IPS-15b (cell line): ENCODE measurements at regions not wholly inside any gene's neighbourhood (a gene's known extent, or its start where the extent isn't known, plus 50 kb on each side); places are given as distances from the start of the nearest gene placed in this dataset.

Source experiments
- H3K27me3 ChIP-seq: one replicate; pipeline ENCODE4 v1.6.1; 2013; ENCODE audit warnings: low read length; ENCODE audit not compliant: control insufficient read depth, insufficient read depth
- H3K36me3 ChIP-seq: one replicate; pipeline ENCODE4 v1.6.1; 2013; ENCODE audit warnings: low read length; ENCODE audit not compliant: control insufficient read depth, insufficient read depth
- H3K4me1 ChIP-seq: one replicate; pipeline ENCODE4 v1.6.1; 2013; ENCODE audit warnings: mild to moderate bottlenecking, low read length; ENCODE audit not compliant: control insufficient read depth, insufficient read depth
- H3K4me3 ChIP-seq: one replicate; pipeline ENCODE4 v1.5.1; 2013; ENCODE audit warnings: low read depth, low read length
- H3K9ac ChIP-seq: one replicate; pipeline ENCODE4 v1.6.1; 2013; ENCODE audit warnings: low read depth, mild to moderate bottlenecking, low read length
- H3K9me3 ChIP-seq: one replicate; pipeline ENCODE4 v1.6.1; 2013; ENCODE audit warnings: mild to moderate bottlenecking, low read length; ENCODE audit not compliant: control insufficient read depth, insufficient read depth

DNA sequence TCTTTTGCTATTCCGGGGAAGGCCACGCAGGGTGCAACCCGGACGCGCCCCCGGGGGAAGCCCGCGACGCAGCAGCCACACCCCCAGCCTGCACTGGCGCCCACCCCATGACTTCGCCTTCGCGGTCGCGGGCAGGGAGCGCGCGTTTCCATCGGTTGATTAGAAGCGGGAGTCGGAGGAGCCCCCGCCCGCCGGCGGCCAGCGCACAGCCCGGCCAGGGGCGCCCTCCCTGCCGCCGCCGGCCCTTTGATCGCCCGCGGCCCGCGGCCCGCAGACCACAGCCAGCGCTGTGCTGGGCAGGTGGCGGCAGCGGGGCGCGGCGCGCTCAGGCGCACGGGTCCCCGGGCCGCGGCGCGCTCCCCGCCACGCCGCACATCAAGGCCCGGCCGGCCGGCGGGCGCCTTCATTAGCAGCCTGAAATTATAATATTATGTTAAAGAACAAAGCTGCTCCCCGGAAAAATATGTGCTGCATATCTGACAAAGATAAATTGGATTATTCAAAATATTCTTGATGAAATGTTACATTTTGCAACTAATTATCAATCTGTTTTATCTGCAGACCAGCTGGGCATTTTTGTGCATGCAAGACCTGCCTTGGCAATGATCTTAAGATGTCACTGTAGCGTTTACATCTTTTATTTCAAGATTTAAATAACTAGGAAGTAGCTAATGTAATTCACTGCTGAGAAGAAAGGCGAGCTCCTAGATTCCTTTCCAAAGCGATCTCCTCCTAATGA lies 160.7 kb upstream of the MKI67 start:
- H3K36me3 ChIP-seq: no peaks in the 10 kb centered on the region
- H3K4me1 ChIP-seq: peaks cover 3% of the 10 kb centered on the region
- no peak overlapping the region for H3K9ac ChIP-seq
- no peaks in the 10 kb centered on the region for H3K9me3 ChIP-seq
- peaks cover 44% of the 10 kb centered on the region for H3K27me3 ChIP-seq
- H3K4me3 ChIP-seq: peak overlapping the region; percentile 41

DNA sequence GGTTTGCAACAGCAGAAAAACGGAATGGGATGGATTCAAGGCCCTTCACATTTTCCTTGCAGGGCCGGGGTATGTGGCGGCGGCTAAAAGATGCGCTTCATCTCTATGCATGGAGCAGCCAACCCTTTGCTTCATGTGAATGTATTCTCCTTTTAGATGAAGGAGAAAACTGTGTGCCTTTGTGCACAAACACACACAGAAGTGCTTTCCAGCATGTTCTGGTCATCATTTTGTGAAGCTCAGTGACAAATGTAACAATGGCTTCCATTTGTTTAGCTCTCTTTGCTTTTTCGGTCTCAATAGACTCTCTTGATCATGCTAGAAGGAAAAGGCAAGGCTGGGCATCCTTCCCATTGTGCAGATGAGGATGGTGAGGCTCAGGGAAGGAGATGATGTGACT lies 161.7 kb upstream of the MKI67 start:
- Histone ChIP-seq H3K9me3 (no peaks in the 10 kb centered on the region), H3K36me3 (no peaks in the 10 kb centered on the region), H3K4me1 (peaks cover 3% of the 10 kb centered on the region), H3K27me3 (peaks cover 44% of the 10 kb centered on the region), H3K9ac (no peak overlapping the region), H3K4me3 (no peak overlapping the region)

DNA sequence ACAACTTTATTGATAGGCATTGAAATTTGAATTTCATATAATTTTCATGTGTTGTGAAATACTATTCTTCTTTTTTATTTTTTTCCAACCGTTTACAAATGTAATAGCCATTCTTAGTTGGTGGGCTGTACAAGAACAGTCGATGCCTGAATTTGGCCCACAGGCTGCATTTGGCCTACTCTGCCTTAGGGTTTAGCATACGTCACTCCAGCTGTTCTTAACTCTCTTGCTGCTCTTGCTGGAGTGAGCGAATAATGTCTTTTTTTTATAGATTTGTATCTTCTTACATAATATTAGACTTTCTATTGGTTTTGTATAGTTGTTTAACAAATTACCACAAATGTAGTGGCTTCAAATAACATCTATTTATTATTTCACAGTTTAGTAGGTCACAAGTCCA lies 163.4 kb upstream of the MKI67 start:
- Histone ChIP-seq H3K27me3 (peaks cover 41% of the 10 kb centered on the region), H3K4me3 (no peak overlapping the region), H3K4me1 (peaks cover 3% of the 10 kb centered on the region), H3K9me3 (no peaks in the 10 kb centered on the region), H3K9ac (no peak overlapping the region), H3K36me3 (no peaks in the 10 kb centered on the region)

DNA sequence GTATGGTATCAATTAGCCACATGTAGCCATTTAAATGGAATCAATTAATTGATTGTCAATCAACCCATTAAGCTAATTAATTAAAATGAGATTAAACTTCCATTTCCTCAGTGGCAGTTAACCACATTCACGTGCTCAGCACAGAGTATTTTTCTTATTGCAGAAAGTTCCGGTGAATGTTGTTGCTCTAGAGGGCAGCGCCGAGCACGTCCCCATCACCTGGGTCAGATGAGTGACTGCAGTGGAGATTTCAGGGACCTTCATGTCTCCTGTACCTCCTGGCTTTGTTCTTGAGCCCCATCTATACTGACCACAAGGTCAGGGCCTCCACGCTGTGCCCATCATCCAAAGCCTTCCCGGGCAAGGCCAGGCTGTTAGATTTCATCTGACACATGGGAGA lies 168.8 kb upstream of the MKI67 start:
- H3K9ac ChIP-seq: no peak overlapping the region
- H3K9me3 ChIP-seq: no peaks in the 10 kb centered on the region
- no peaks in the 10 kb centered on the region for H3K4me1 ChIP-seq
- H3K36me3 ChIP-seq: no peaks in the 10 kb centered on the region
- H3K4me3 ChIP-seq: no peak overlapping the region
- H3K27me3 ChIP-seq: no peaks in the 10 kb centered on the region

DNA sequence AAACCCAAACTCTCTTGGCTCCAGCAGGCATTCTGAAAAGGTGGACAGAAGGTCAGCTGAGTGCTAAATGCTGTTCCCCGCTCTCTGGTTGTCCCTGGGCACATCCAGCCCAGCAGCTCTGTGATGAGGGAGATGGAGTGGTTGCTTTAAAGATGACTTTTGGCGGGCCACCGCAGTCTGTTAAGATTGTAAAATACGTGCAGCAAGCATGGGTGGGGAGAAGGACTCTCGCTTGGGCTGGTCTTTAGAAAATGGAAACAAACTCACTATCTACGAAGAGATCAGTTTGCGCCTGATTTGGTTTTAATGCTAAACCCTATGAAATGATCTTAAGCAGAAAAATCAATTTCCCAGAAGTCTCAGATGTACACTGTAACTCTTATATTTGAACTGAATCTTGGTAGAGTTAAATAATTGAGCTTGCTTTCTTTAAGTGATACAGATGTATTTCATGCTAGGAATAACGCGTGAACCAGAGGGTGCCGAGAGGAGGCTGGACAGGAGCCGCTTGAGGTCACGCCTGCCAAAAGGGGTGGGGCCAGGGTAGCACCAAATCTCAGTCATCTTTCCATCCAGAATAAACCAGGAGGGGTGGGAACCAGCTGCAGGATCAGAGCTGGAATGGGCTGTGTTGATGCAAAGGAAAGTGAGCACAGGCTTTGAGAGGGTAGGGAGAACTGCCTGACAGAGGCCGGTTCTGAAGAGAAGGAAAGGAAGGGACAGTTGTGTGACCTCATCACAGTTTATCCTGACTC lies 170.2 kb upstream of the MKI67 start:
- no peak overlapping the region for H3K4me3 ChIP-seq
- H3K9ac ChIP-seq: no peak overlapping the region
- no peaks in the 10 kb centered on the region for H3K9me3 ChIP-seq
- no peaks in the 10 kb centered on the region for H3K36me3 ChIP-seq
- no peaks in the 10 kb centered on the region for H3K4me1 ChIP-seq
- H3K27me3 ChIP-seq: no peaks in the 10 kb centered on the region

DNA sequence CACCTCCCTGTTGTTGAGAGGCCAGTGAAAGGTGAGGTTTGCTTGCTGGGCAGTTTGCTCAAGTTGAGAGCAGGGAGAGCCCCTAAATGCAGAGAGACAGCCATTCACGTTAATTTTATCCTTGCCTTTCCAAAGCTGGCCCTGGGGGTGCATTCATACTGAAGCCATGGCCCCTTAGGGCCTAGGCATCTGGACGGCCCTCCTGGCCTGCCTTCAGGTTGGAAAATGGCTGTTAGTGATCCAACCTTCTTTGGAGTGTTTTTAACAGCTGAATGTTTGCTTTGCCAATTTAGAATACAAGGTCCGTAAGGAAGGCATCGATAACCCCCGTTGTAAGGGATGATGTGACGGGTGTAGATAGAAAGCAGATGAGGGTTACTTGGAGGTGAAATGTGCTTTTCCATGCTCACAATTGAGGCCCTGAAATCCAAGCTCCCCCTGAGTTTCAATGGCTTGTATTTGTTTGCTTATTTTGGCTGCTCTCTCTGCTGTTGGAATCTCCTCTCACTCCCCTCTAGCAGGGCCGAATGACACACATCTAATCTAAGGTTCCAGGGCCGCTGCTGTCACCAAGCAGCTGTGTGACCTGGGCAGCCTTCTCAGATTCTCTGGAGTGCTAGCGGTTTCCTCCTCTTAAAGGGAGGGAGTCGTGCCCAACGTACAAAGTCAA lies 171.6 kb upstream of the MKI67 start:
- Histone ChIP-seq H3K36me3 (no peaks in the 10 kb centered on the region), H3K4me3 (no peak overlapping the region), H3K27me3 (no peaks in the 10 kb centered on the region), H3K9ac (no peak overlapping the region), H3K4me1 (no peaks in the 10 kb centered on the region), H3K9me3 (no peaks in the 10 kb centered on the region)

DNA sequence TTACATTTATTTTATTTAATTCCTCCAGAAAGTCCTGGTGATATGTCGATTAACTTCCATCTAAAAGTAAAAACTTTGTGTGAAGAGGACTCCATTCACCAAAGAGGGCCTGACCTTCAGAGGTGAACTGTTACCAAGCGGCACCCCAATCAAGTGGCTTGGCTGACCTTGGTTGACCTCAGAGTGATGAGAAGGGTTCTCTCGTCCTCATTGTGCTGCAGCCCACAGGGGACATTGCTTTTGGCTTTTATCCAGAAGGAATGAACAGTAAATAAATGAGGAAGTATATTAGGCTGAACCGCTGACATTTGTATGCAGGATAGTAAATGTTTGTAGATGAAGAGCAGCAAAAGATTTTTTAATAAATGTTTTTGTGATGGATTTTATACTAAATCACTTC lies 172.4 kb upstream of the MKI67 start:
- Histone ChIP-seq H3K9me3 (no peaks in the 10 kb centered on the region), H3K9ac (no peak overlapping the region), H3K36me3 (no peaks in the 10 kb centered on the region), H3K4me1 (no peaks in the 10 kb centered on the region), H3K4me3 (no peak overlapping the region), H3K27me3 (no peaks in the 10 kb centered on the region)

DNA sequence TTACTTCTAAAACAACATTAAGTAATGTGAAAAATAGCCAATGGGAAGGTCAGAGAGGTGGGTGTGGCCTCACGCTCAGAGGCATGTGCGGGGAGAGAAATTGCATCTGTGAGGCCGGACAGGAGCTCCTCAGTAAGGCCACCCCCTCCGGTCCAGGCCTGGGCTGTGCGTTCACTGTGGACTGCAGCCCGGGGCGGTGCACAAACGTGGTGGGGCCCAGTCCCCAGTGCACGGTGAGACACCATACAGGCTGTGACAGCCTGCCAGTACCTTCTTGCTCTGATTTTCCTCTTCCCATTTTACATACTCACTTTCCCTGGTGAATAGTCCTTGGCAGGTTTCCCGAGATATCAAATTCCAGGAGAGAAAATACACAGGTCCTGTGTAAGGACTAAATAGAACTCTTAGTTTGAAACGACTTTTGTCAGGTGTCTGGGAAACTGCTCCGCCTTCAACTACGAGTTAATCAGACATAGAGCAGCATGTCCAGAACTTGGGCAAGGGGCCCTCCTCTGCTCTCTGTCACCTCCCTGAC lies 174.1 kb upstream of the MKI67 start:
- H3K9me3 ChIP-seq: no peaks in the 10 kb centered on the region
- no peak overlapping the region for H3K9ac ChIP-seq
- H3K4me1 ChIP-seq: no peaks in the 10 kb centered on the region
- H3K36me3 ChIP-seq: no peaks in the 10 kb centered on the region
- no peak overlapping the region for H3K4me3 ChIP-seq
- no peaks in the 10 kb centered on the region for H3K27me3 ChIP-seq

DNA sequence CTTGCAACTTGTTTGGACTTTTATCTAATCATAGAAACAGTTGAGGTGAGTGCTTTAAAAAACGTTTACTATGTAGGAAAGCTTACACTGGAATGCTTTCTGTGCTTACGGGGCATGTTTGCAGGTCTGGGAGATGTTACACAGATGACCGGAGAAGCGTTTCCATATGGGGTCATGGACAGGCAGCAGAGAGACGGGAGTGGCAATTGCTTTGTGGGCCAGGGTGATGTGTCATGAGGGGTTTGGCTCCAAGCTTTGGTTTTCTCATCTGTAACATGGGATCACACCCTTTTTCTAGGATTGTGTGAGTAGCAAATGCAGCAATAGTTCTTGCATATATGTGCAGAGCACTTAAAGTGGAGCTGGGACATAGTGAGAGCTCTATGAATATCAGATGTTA lies 174.8 kb upstream of the MKI67 start:
- Histone ChIP-seq H3K4me1 (no peaks in the 10 kb centered on the region), H3K9ac (no peak overlapping the region), H3K4me3 (no peak overlapping the region), H3K27me3 (no peaks in the 10 kb centered on the region), H3K36me3 (no peaks in the 10 kb centered on the region), H3K9me3 (no peaks in the 10 kb centered on the region)

DNA sequence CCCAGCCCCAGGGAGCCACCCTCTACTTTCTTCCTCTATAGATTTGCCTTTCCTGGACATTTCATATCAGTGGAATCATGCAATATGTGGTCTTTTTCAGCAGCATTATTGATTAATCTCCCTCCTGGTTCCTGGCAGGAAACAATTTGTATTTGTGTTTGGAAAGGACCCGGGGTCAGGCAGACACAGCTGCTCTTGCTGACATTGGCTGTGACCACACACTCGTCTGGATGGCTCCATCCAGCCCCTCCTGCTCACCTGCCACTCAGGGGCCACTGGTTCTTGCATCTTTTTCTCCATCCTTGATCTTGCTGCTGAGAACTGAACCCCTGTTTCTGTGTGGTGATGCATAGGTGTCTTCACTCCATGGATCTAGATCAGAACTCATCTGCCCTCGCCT lies 176.6 kb upstream of the MKI67 start:
- Histone ChIP-seq H3K4me1 (no peaks in the 10 kb centered on the region), H3K4me3 (no peak overlapping the region), H3K9ac (no peak overlapping the region), H3K27me3 (no peaks in the 10 kb centered on the region), H3K36me3 (no peaks in the 10 kb centered on the region), H3K9me3 (no peaks in the 10 kb centered on the region)

DNA sequence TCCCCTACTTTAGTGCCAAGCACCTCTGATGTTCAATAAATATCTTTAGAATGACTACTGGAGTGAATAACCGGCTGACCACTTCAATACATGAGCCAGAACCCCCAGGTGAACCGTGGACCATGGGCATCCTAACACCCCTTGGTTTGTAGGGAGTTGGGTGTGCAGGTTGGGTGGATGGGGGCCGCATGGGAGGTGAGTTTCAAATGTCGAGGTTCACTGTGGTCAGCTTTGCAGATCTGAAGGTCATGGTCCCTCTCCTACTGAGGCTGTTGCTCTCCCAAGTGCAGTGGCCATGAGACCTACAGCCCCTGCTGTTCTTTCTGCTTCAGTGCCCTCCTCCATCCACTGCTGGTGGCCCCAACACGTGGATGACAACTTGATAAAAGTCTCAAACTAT lies 178.0 kb upstream of the MKI67 start:
- Histone ChIP-seq H3K27me3 (no peaks in the 10 kb centered on the region), H3K4me3 (no peak overlapping the region), H3K9ac (no peak overlapping the region), H3K36me3 (no peaks in the 10 kb centered on the region), H3K9me3 (no peaks in the 10 kb centered on the region), H3K4me1 (no peaks in the 10 kb centered on the region)
